Activated B cell treated with CpG ODN at 0.5 μM for 24 hours (primary cell): ENCODE measurements at regions not wholly inside any gene's neighbourhood (a gene's known extent, or its start where the extent isn't known, plus 50 kb on each side); places are given as distances from the start of the nearest gene placed in this dataset.

ENCODE experiments used
- ATAC-seq: fragments of 200-7000 bp; cut with Tn5 transposase; one replicate; pipeline ENCODE4 v1.10.0; 2021; ENCODE audit warnings: low read depth, mild to moderate bottlenecking, moderate library complexity
- CTCF ChIA-PET: fragments of 350-600 bp; sonication (Branson Sonifier 250); formaldehyde crosslinking; loops from one replicate; lab custom pipeline; 2021; ENCODE audit warnings: antibody characterized with exemption; lab: Charles Lee
- POLR2A ChIA-PET: fragments of 350-600 bp; sonication (Branson Sonifier 250); formaldehyde crosslinking; loops from one replicate; lab custom pipeline; 2021; ENCODE audit warnings: antibody characterized with exemption; lab: Charles Lee
- DNase-seq: peaks from one replicate; pipeline ENCODE4 v3.0.0; 2022
- H3K27ac Mint-ChIP-seq: one replicate; pipeline ENCODE4 v1.8.0; 2020; ENCODE audit warnings: mixed read lengths
- H3K27me3 Mint-ChIP-seq: one replicate; pipeline ENCODE4 v1.8.0; 2021; ENCODE audit warnings: mixed read lengths
- H3K36me3 Mint-ChIP-seq: one replicate; pipeline ENCODE4 v1.8.0; 2021; ENCODE audit warnings: low read depth, mixed read lengths
- H3K4me1 Mint-ChIP-seq: one replicate; pipeline ENCODE4 v1.8.0; 2021; ENCODE audit warnings: mixed read lengths
- H3K4me3 Mint-ChIP-seq: one replicate; pipeline ENCODE4 v1.8.0; 2020; ENCODE audit warnings: mild to moderate bottlenecking, mixed read lengths
- H3K9me3 Mint-ChIP-seq: one replicate; pipeline ENCODE4 v1.8.0; 2020; ENCODE audit warnings: mixed read lengths
- intact Hi-C: fragments of 100-400 bp; cut with micrococcal nuclease; formaldehyde crosslinking; loops from one replicate; pipeline ENCODE4 v1.15.1; 2024
- TF ChIP-seq, protein P1 (sequence below): fragments of 200-600 bp; IDR thresholded peaks from one replicate; pipeline ENCODE4 v1.8.0; 2022; ENCODE audit warnings: antibody characterized with exemption, mild to moderate bottlenecking

DNA sequence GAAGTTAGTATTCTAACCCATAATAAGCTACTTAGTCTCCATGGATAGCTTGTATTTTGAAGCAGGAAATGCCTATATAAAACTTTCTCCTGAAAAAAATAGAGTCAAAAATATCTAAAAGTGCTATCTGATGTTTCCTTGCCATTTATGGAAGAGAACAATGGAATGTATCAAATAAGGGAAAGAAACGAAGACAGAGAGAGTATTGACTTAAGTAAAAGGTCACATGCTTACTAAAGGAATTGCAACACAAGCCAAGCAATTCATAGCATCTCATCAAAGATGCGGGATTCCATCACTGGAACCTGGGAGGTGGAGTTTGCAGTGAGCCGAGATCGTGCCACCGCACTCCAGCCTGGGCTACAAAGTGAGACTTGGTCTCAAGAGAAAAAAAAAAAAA is 112.9 kb upstream of the DTNBP1 start:
- POLR2A ChIA-PET, result no interaction called here
- DNase-seq (no peak), ATAC-seq (no peak)
- H3K27me3 Mint-ChIP-seq, result no peaks in the 10 kb centered on the region
- H3K4me3 Mint-ChIP-seq, result no peak overlapping the region
- CTCF ChIA-PET, result no interaction called here
- no peaks in the 10 kb centered on the region for H3K9me3 Mint-ChIP-seq
- TF ChIP-seq, protein P1, sequence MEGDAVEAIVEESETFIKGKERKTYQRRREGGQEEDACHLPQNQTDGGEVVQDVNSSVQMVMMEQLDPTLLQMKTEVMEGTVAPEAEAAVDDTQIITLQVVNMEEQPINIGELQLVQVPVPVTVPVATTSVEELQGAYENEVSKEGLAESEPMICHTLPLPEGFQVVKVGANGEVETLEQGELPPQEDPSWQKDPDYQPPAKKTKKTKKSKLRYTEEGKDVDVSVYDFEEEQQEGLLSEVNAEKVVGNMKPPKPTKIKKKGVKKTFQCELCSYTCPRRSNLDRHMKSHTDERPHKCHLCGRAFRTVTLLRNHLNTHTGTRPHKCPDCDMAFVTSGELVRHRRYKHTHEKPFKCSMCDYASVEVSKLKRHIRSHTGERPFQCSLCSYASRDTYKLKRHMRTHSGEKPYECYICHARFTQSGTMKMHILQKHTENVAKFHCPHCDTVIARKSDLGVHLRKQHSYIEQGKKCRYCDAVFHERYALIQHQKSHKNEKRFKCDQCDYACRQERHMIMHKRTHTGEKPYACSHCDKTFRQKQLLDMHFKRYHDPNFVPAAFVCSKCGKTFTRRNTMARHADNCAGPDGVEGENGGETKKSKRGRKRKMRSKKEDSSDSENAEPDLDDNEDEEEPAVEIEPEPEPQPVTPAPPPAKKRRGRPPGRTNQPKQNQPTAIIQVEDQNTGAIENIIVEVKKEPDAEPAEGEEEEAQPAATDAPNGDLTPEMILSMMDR, result no peak
- H3K36me3 Mint-ChIP-seq, result no peaks in the 10 kb centered on the region
- no peak overlapping the region for H3K27ac Mint-ChIP-seq
- intact Hi-C loops, result no loop called here
- H3K4me1 Mint-ChIP-seq, result no peaks in the 10 kb centered on the region

DNA sequence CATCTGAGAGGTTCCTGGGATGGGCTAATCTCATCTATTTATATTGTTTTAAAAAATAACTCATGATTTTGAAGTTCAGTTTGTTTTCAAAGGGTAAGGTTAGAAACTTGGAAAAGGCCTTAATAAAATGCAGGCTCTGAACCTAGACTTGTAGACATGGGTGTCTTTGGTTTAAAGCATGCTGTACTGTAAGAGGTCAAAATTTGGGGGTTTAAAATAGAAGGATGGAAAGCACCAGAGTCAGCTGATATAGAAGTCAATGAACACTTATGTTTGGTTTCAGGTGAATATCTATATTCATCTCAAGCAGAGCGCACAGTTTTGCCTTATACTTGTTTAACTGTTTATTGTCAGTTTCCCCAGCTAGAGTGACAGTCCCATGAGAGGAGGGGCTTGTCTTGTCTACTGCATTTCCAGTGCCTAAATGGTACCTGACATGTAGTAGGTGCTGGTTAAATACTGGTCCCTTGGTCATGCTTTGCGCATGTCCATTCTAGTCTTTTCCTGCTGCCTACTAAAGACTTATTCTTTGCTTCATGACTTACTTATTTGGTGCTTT is 112.3 kb upstream of the DTNBP1 start:
- DNase-seq (no peak), ATAC-seq (no peak)
- peaks cover 3% of the 10 kb centered on the region for H3K4me1 Mint-ChIP-seq
- intact Hi-C loops, result no loop called here
- no peak overlapping the region for H3K4me3 Mint-ChIP-seq
- TF ChIP-seq, protein P1, result no peak
- no peaks in the 10 kb centered on the region for H3K9me3 Mint-ChIP-seq
- no peaks in the 10 kb centered on the region for H3K36me3 Mint-ChIP-seq
- ChIA-PET POLR2A (no interaction called here), CTCF (no interaction called here)
- H3K27ac Mint-ChIP-seq, result no peak overlapping the region
- H3K27me3 Mint-ChIP-seq, result no peaks in the 10 kb centered on the region

DNA sequence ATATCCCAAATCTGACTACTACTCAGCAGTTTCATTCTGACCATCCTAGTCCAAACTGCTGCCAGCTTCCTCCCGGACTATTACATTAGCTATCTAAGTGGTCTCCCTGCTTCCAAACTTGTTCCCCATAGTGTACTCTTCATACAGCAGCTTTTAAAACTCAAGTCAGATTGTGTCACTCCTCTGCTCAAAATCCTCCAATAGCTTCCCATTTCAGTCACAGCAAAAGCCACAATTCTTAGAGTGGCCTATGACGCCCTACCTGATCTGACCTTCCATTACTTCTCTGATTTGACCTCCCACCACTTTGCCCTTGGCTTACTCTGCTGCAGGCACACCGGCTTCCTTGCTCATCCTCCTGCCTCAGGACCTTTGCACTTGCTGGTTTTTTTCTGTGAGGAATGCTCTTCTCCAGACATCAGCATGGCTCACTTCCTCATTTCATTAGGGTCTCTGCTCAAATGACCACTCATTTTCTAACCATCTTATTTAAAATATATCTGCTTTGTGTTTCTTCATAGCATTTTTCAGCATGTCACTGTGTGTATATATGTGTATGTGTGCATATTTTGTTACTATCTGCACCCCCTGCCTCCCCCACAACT is 111.1 kb upstream of the DTNBP1 start:
- no peak for DNase-seq
- Mint-ChIP-seq H3K27ac (no peak overlapping the region), H3K9me3 (no peaks in the 10 kb centered on the region), H3K27me3 (no peaks in the 10 kb centered on the region), H3K4me1 (peaks cover 4% of the 10 kb centered on the region), H3K36me3 (no peaks in the 10 kb centered on the region), H3K4me3 (no peak overlapping the region)
- TF ChIP-seq, protein P1, result no peak
- ChIA-PET POLR2A (no interaction called here), CTCF (no interaction called here)
- no peak for ATAC-seq
- intact Hi-C loops, result loop anchor here (5.0 kb wide), 1 partner anchor 408 kb away; no protein-coding TSS in a partner anchor

DNA sequence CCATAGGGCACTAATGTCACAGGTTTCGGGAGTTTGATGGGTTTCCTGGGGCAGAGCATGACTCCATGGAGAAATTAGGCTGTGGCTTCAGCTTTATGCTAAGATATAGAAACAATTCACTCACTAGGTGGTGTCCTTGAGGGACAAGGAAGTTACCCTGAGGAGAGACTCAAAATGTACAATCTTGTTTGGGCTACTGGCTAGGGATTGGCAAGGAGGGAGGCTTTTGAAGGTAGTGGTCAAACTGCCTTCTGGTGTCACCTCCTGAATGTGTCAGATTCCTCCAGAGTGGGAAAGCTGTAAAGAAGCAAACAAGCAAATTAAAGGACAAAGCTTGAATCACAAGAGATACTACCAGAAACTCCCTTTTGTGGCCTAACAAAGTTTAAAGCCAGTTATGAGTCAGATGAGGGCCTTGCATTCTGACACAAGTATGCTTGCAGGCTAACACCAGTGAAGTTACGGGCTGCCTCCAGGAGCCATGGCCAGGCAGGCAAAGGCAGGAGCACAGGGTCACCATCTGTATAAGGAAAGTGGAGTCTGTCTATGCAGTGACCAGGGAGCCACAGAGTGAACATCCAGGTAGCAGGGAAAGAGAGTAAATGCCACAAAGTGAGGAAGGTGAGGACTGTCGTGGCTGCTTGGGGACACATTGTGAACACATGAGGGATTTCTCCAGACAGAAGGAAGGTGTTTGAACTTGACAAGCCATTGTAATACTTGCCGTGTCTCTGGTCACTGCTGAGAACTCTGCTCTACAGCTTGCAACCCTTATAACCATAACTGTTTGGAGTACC is 107.7 kb upstream of the DTNBP1 start:
- H3K27me3 Mint-ChIP-seq, result peaks cover 3% of the 10 kb centered on the region
- H3K4me3 Mint-ChIP-seq, result no peak overlapping the region
- ChIA-PET POLR2A (interaction anchor here (0.6 to 1.4 kb wide), 2 partner anchors 59 to 358 kb away, joined by 4 to 15 read pairs; partner anchors contain the start of gene MYLIP), CTCF (interaction anchor here (0.9 to 2.0 kb wide), 3 partner anchors 358 to 412 kb away, joined by 3 to 11 read pairs (median 9); partner anchors contain the start of gene MYLIP)
- TF ChIP-seq, protein P1, result no peak
- no peak overlapping the region for H3K27ac Mint-ChIP-seq
- ATAC-seq (peak; percentile 42), DNase-seq (no peak)
- H3K9me3 Mint-ChIP-seq, result no peaks in the 10 kb centered on the region
- intact Hi-C loops, result loop anchor here (1.0 to 5.0 kb wide), 2 partner anchors 358 to 412 kb away; no protein-coding TSS in a partner anchor
- H3K4me1 Mint-ChIP-seq, result peaks cover 4% of the 10 kb centered on the region
- H3K36me3 Mint-ChIP-seq, result no peaks in the 10 kb centered on the region
